ENCODE measurements at regions not wholly inside any gene's neighbourhood (a gene's known extent, or its start where the extent isn't known, plus 50 kb on each side); places are given as distances from the start of the nearest gene placed in this dataset.
"Not testable (repeated sequence)": the region's sequence is repeated elsewhere in the genome, so short reads cannot be mapped to it uniquely, and the experiment has no call there.

DNA sequence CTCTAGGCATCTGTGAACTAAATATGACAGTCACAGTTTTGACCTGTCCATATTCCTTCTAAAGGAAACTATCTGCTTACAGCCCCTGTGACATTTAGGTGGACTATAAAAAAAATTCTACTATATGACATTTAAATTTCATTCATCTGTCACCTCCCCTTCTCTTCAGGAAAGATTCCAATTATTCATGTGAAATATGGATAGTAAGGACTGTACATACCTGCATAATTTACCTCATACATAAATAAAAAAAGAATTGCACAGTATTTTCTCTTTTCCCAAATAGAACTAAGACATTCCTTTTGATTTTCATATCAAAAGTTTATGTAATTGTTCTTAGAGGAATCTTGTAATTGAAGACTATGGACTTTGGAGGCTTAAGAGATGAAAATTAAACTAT is 192.3 kb upstream of the GRIN3A start:
- H3K27ac ChIP-seq (ENCODE audit: low read depth, low read length): no peak overlapping the region

DNA sequence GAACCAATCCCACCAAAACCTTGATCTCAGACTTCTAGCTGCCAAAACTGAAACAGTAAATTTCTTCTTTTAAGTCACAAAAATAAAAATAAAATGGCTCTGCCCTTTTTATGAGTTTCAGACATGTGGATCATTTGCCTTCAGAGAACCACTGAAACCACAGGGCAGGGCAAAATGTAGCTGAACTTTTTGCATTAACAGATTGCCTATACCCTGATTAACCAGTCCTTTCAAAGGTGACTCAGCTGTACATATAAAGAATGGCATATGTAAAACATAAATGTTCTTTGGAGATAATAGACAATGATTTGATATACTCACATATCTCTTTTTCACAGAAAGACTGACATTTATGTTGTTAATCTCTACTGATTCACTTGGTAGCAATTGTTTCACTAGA is 187.1 kb upstream of the GRIN3A start:
- H3K4me2 ChIP-seq (ENCODE audit: low read length): no peak overlapping the region
- no peaks in the 10 kb centered on the region for H3K9me2 ChIP-seq (replicated peaks; ENCODE audit: control insufficient read depth, low read length)
- H3F3A ChIP-seq (ENCODE audit: control insufficient read depth, insufficient read depth): no peaks in the 10 kb centered on the region
- no peaks in the 10 kb centered on the region for H3K36me3 ChIP-seq (ENCODE audit: control insufficient read depth, low read length)
- no peaks in the 10 kb centered on the region for H3K79me2 ChIP-seq (ENCODE audit: control insufficient read depth, low read length)
- no peaks in the 10 kb centered on the region for H3K27me3 ChIP-seq (ENCODE audit: control insufficient read depth, low read length)
- no peak overlapping the region for H3K27ac ChIP-seq (ENCODE audit: low read depth, low read length)
- no peaks in the 10 kb centered on the region for H4K20me1 ChIP-seq (ENCODE audit: control insufficient read depth, insufficient read depth, low read depth, low read length)
- no peaks in the 10 kb centered on the region for H3K4me1 ChIP-seq (ENCODE audit: control insufficient read depth, low read length)
- no peak for TF ChIP-seq EZH2phosphoT487 (IDR thresholded peaks at IDR 0.05; ENCODE audit: borderline replicate concordance, low read length)
- TF ChIP-seq, protein P1, sequence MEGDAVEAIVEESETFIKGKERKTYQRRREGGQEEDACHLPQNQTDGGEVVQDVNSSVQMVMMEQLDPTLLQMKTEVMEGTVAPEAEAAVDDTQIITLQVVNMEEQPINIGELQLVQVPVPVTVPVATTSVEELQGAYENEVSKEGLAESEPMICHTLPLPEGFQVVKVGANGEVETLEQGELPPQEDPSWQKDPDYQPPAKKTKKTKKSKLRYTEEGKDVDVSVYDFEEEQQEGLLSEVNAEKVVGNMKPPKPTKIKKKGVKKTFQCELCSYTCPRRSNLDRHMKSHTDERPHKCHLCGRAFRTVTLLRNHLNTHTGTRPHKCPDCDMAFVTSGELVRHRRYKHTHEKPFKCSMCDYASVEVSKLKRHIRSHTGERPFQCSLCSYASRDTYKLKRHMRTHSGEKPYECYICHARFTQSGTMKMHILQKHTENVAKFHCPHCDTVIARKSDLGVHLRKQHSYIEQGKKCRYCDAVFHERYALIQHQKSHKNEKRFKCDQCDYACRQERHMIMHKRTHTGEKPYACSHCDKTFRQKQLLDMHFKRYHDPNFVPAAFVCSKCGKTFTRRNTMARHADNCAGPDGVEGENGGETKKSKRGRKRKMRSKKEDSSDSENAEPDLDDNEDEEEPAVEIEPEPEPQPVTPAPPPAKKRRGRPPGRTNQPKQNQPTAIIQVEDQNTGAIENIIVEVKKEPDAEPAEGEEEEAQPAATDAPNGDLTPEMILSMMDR (IDR thresholded peaks at IDR 0.05; ENCODE audit: low read depth, low read length, poor library complexity, severe bottlenecking): no peak
- no peak overlapping the region for H3K4me3 ChIP-seq (ENCODE audit: low read length)
- H3K9me3 ChIP-seq (ENCODE audit: control insufficient read depth, insufficient read depth, low read length): no peaks in the 10 kb centered on the region

More for the DNA sequence above, 192.3 kb upstream of the GRIN3A start:
- Histone ChIP-seq H3K9me3 (ENCODE audit: control insufficient read depth, insufficient read depth, low read length) (no peaks in the 10 kb centered on the region), H3K27me3 (ENCODE audit: control insufficient read depth, low read length) (no peaks in the 10 kb centered on the region), H3K79me2 (ENCODE audit: control insufficient read depth, low read length) (no peaks in the 10 kb centered on the region), H3K9me2 (replicated peaks; ENCODE audit: control insufficient read depth, low read length) (no peaks in the 10 kb centered on the region), H4K20me1 (ENCODE audit: control insufficient read depth, insufficient read depth, low read depth, low read length) (no peaks in the 10 kb centered on the region), H3K4me1 (ENCODE audit: control insufficient read depth, low read length) (no peaks in the 10 kb centered on the region), H3F3A (ENCODE audit: control insufficient read depth, insufficient read depth) (no peaks in the 10 kb centered on the region), H3K4me3 (ENCODE audit: low read length) (no peak overlapping the region), H3K4me2 (ENCODE audit: low read length) (no peak overlapping the region), H3K36me3 (ENCODE audit: control insufficient read depth, low read length) (no peaks in the 10 kb centered on the region)
- TF ChIP-seq EZH2phosphoT487 (IDR thresholded peaks at IDR 0.05; ENCODE audit: borderline replicate concordance, low read length): no peak
- TF ChIP-seq, protein P1 (IDR thresholded peaks at IDR 0.05; ENCODE audit: low read depth, low read length, poor library complexity, severe bottlenecking): no peak

DNA sequence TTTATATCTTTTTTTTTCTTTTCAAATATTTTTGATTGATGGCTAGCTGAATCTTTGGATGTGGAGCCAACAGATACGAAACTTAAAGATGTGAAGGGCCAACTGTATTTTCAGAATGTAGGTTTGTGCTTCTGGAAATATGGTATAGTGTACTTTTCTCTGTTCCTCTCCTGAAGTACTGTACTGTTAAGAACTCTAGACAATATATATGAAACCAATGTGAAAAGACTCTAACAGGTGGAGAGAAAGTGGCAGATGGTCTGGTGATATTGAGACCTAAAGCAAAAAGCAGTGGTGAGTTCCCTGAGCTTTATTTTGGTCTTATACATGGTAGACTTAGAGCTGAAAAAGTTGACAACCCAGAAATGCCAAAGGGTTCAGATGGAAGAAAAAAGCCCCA is 185.0 kb upstream of the GRIN3A start:
- Histone ChIP-seq H3K9me3 (ENCODE audit: control insufficient read depth, insufficient read depth, low read length) (no peaks in the 10 kb centered on the region), H3K27me3 (ENCODE audit: control insufficient read depth, low read length) (no peaks in the 10 kb centered on the region), H3K4me3 (ENCODE audit: low read length) (no peak overlapping the region), H3F3A (ENCODE audit: control insufficient read depth, insufficient read depth) (no peaks in the 10 kb centered on the region), H3K4me2 (ENCODE audit: low read length) (no peak overlapping the region), H3K9me2 (replicated peaks; ENCODE audit: control insufficient read depth, low read length) (no peaks in the 10 kb centered on the region), H3K27ac (ENCODE audit: low read depth, low read length) (no peak overlapping the region), H4K20me1 (ENCODE audit: control insufficient read depth, insufficient read depth, low read depth, low read length) (no peaks in the 10 kb centered on the region), H3K79me2 (ENCODE audit: control insufficient read depth, low read length) (no peaks in the 10 kb centered on the region), H3K36me3 (ENCODE audit: control insufficient read depth, low read length) (no peaks in the 10 kb centered on the region), H3K4me1 (ENCODE audit: control insufficient read depth, low read length) (no peaks in the 10 kb centered on the region)
- TF ChIP-seq EZH2phosphoT487 (IDR thresholded peaks at IDR 0.05; ENCODE audit: borderline replicate concordance, low read length): no peak
- TF ChIP-seq, protein P1 (IDR thresholded peaks at IDR 0.05; ENCODE audit: low read depth, low read length, poor library complexity, severe bottlenecking): no peak

DNA sequence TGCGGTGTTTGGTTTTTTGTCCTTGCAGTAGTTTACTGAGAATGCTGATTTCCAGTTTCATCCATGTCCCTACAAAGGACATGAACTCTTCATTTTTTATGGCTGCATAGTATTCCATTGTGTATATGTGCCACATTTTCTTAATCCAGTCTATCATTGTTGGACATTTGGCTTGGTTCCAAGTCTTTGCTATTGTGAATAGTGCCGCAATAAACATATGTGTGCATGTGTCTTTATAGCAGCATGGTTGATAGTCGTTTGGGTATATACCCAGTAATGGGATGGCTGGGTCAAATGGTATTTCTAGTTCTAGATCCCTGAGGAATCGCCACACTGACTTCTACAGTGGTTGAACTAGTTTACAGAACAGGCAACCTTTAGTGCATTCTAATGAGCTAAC is 178.5 kb upstream of the GRIN3A start:
- not testable (repeated sequence) for H3K27ac ChIP-seq (ENCODE audit: low read depth, low read length); H4K20me1 ChIP-seq (ENCODE audit: control insufficient read depth, insufficient read depth, low read depth, low read length); H3K9me3 ChIP-seq (ENCODE audit: control insufficient read depth, insufficient read depth, low read length); H3K4me2 ChIP-seq (ENCODE audit: low read length); H3K9me2 ChIP-seq (replicated peaks; ENCODE audit: control insufficient read depth, low read length); H3K4me1 ChIP-seq (ENCODE audit: control insufficient read depth, low read length); H3K36me3 ChIP-seq (ENCODE audit: control insufficient read depth, low read length); H3F3A ChIP-seq (ENCODE audit: control insufficient read depth, insufficient read depth); H3K27me3 ChIP-seq (ENCODE audit: control insufficient read depth, low read length); H3K4me3 ChIP-seq (ENCODE audit: low read length); H3K79me2 ChIP-seq (ENCODE audit: control insufficient read depth, low read length)

All from DOHH2 (cell line).